ENCODE measurements at regions not wholly inside any gene's neighbourhood (a gene's known extent, or its start where the extent isn't known, plus 50 kb on each side); places are given as distances from the start of the nearest gene placed in this dataset.

DNA sequence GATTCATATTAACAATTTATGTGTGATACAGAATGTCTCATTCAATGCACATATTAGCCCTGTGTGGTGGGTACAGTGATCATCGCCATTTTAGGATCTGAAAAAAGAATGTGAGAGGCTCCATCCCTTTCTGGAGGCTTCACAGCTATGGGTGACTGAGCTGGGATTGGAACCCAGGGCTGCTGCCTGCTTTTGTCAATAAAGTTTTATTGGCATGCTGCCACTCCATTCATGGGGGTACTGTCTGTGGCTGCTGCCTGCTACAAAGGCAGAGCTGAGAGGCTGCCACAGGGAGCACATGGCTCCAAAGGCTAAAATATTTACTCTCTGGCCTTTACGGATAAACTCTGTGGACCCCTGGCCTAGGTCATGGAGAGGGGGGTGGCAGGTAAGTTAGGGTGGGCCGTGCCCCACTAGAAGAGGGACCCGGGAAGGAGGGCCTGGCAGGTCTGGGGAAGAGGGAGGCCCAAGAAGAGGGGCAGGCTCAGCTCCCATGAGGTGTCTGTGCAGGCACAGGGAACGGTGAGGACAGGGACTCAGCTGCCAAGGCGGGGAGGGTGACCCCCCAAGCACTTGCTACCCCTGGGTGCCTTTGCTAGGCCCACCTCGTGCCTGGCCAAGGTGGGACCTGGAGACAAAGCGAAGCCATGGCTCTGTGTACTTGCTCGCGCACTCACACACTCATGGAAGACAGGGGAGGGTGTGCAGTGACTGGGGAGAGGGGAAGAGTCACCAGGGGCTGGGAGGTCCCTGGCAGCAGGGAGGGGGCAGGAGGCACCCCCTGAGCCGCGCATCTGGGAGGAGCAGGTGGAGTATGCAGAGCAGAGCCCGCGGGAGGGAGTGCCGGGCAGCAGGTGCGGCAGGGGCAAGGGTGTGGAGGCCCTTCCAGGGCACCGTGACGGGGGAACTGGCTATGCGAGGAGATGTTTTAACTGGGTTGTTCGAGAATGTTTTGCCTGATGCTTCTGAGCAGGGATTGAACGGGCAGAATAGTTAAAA lies 335.3 kb downstream of the CTTN start:
- no peak overlapping the region for H3K4me3 Mint-ChIP-seq
- TF ChIP-seq ZNF331 (CRISPR knock-in tag; IDR thresholded peaks at IDR 0.05; ENCODE audit: low read depth) (no peak), CREB1 (CRISPR knock-in tag; IDR thresholded peaks at IDR 0.05; ENCODE audit: low read depth) (no peak), POLR2AphosphoS5 (IDR thresholded peaks at IDR 0.05; ENCODE audit: low read depth) (no peak), EZH2 (IDR thresholded peaks at IDR 0.05; ENCODE audit: low read depth, unreplicated experiment) (no peak), STAT1 (IDR thresholded peaks at IDR 0.05; ENCODE audit: unreplicated experiment) (no peak), ZNF114 (CRISPR knock-in tag; IDR thresholded peaks at IDR 0.05) (no peak), NANOG (IDR thresholded peaks at IDR 0.05; ENCODE audit: borderline replicate concordance) (no peak)
- TF ChIP-seq, protein P1, sequence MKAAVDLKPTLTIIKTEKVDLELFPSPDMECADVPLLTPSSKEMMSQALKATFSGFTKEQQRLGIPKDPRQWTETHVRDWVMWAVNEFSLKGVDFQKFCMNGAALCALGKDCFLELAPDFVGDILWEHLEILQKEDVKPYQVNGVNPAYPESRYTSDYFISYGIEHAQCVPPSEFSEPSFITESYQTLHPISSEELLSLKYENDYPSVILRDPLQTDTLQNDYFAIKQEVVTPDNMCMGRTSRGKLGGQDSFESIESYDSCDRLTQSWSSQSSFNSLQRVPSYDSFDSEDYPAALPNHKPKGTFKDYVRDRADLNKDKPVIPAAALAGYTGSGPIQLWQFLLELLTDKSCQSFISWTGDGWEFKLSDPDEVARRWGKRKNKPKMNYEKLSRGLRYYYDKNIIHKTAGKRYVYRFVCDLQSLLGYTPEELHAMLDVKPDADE (IDR thresholded peaks at IDR 0.05), result no peak
- TF ChIP-seq, protein P2, sequence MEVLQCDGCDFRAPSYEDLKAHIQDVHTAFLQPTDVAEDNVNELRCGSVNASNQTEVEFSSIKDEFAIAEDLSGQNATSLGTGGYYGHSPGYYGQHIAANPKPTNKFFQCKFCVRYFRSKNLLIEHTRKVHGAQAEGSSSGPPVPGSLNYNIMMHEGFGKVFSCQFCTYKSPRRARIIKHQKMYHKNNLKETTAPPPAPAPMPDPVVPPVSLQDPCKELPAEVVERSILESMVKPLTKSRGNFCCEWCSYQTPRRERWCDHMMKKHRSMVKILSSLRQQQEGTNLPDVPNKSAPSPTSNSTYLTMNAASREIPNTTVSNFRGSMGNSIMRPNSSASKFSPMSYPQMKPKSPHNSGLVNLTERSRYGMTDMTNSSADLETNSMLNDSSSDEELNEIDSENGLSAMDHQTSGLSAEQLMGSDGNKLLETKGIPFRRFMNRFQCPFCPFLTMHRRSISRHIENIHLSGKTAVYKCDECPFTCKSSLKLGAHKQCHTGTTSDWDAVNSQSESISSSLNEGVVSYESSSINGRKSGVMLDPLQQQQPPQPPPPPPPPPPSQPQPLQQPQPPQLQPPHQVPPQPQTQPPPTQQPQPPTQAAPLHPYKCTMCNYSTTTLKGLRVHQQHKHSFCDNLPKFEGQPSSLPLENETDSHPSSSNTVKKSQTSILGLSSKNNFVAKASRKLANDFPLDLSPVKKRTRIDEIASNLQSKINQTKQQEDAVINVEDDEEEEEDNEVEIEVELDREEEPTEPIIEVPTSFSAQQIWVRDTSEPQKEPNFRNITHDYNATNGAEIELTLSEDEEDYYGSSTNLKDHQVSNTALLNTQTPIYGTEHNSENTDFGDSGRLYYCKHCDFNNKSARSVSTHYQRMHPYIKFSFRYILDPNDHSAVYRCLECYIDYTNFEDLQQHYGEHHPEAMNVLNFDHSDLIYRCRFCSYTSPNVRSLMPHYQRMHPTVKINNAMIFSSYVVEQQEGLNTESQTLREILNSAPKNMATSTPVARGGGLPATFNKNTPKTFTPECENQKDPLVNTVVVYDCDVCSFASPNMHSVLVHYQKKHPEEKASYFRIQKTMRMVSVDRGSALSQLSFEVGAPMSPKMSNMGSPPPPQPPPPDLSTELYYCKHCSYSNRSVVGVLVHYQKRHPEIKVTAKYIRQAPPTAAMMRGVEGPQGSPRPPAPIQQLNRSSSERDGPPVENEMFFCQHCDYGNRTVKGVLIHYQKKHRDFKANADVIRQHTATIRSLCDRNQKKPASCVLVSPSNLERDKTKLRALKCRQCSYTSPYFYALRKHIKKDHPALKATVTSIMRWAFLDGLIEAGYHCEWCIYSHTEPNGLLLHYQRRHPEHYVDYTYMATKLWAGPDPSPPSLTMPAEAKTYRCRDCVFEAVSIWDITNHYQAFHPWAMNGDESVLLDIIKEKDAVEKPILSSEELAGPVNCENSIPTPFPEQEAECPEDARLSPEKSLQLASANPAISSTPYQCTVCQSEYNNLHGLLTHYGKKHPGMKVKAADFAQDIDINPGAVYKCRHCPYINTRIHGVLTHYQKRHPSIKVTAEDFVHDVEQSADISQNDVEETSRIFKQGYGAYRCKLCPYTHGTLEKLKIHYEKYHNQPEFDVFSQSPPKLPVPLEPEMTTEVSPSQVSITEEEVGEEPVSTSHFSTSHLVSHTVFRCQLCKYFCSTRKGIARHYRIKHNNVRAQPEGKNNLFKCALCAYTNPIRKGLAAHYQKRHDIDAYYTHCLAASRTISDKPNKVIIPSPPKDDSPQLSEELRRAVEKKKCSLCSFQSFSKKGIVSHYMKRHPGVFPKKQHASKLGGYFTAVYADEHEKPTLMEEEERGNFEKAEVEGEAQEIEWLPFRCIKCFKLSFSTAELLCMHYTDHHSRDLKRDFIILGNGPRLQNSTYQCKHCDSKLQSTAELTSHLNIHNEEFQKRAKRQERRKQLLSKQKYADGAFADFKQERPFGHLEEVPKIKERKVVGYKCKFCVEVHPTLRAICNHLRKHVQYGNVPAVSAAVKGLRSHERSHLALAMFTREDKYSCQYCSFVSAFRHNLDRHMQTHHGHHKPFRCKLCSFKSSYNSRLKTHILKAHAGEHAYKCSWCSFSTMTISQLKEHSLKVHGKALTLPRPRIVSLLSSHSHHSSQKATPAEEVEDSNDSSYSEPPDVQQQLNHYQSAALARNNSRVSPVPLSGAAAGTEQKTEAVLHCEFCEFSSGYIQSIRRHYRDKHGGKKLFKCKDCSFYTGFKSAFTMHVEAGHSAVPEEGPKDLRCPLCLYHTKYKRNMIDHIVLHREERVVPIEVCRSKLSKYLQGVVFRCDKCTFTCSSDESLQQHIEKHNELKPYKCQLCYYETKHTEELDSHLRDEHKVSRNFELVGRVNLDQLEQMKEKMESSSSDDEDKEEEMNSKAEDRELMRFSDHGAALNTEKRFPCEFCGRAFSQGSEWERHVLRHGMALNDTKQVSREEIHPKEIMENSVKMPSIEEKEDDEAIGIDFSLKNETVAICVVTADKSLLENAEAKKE (CRISPR knock-in tag; IDR thresholded peaks at IDR 0.05), result no peak
- Histone ChIP-seq H3K4me3 (no peak overlapping the region), H3K36me3 (ENCODE audit: insufficient read depth) (no peaks in the 10 kb centered on the region), H3K4me1 (ENCODE audit: insufficient read depth) (no peaks in the 10 kb centered on the region), H4K20me1 (replicated peaks; ENCODE audit: insufficient read depth) (no peaks in the 10 kb centered on the region; the same call in 1 of the 2 replicates), H2AFZ (no peak overlapping the region), H3K9me2 (ENCODE audit: insufficient read depth) (no peaks in the 10 kb centered on the region), H3K27ac (ENCODE audit: low read depth) (no peak overlapping the region), H3K79me2 (replicated peaks; ENCODE audit: insufficient read depth) (no peaks in the 10 kb centered on the region), H3K4me2 (no peak overlapping the region), H3F3A (replicated peaks; ENCODE audit: low read depth) (no peaks in the 10 kb centered on the region), H3K27me3 (ENCODE audit: insufficient read depth) (no peaks in the 10 kb centered on the region)
- DNase-seq (ENCODE audit: low spot score), result no peak
- H3K27ac Mint-ChIP-seq, result no peak overlapping the region
- H3K36me3 Mint-ChIP-seq (ENCODE audit: low read depth), result no peaks in the 10 kb centered on the region
- no peak for ATAC-seq
- no peaks in the 10 kb centered on the region; the same call in 1 of the 3 replicates for H3K9me3 Mint-ChIP-seq
- peaks cover 19% of the 10 kb centered on the region for H3K27me3 Mint-ChIP-seq (ENCODE audit: insufficient read depth, low read depth, poor library complexity)
- H3K4me1 Mint-ChIP-seq, result peaks cover 5% of the 10 kb centered on the region

Measured in GM23338 (cell line).